GM12872 (cell line): ENCODE measurements at regions not wholly inside any gene's neighbourhood (a gene's known extent, or its start where the extent isn't known, plus 50 kb on each side); places are given as distances from the start of the nearest gene placed in this dataset.

ENCODE experiments used
- TF ChIP-seq, protein P1 (sequence below): IDR thresholded peaks from 3 replicates; pipeline ENCODE4 v1.5.1; 2011; ENCODE audit warnings: low read depth, mild to moderate bottlenecking, low read length, moderate library complexity; ENCODE audit not compliant: insufficient read depth

DNA sequence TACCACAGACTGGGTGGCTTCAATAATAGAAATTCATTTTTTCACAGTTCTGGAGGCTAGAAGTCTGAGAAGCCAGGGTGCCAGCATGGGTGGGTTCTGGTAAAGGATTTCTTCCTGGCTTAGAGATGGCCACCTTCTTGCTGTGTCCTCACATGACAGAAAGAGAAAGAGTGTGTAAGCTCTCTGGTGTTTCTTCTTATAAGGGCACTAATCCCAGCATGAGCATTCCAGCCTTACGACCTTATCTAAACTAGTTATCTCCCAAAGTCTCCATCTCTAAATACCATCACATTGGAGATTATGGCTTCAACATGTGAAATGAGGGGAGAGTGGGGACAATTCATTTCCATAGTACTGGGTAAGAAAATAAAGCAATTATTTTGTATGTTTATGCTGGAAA is 226.5 kb upstream of the TUSC1 start:
- TF ChIP-seq, protein P1, sequence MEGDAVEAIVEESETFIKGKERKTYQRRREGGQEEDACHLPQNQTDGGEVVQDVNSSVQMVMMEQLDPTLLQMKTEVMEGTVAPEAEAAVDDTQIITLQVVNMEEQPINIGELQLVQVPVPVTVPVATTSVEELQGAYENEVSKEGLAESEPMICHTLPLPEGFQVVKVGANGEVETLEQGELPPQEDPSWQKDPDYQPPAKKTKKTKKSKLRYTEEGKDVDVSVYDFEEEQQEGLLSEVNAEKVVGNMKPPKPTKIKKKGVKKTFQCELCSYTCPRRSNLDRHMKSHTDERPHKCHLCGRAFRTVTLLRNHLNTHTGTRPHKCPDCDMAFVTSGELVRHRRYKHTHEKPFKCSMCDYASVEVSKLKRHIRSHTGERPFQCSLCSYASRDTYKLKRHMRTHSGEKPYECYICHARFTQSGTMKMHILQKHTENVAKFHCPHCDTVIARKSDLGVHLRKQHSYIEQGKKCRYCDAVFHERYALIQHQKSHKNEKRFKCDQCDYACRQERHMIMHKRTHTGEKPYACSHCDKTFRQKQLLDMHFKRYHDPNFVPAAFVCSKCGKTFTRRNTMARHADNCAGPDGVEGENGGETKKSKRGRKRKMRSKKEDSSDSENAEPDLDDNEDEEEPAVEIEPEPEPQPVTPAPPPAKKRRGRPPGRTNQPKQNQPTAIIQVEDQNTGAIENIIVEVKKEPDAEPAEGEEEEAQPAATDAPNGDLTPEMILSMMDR = no peak

DNA sequence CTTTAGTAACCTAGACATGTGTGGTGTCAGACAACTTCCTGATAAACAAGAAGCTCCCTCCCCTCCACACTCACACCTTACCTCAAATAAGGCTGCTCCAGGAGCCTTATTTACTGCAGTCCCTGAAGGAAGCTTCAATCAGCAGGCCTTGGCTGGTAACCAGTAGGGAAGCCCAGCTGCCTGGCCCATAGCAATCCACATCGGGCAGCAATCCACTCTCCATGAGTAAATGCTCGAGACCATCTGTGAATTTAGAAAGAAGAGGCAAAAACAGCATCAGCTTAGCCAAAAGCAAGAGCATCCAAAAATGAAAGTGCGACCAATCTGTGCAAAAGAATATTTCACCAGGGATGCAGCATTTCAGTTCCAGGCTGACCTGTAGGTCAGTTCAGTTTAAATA is 213.3 kb upstream of the TUSC1 start:
- TF ChIP-seq, protein P1 = no peak

DNA sequence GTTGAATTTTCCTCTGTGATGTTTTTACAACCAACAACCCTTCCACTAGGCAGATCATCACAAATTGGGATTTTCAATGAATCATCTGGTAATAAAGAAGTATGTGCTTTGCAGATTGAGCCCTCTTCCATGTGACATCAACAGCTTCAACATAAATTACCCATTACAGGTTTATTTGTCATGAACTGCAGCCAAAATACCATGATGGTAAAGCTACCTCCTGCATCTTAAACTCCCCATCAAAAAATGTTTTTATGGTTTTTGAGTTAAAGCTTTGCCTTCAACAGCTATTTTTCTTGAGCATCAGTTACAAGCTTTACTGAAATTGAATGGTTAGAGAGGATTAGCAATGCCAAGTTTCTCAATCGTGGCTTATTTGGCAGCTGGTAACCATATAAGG is 211.4 kb upstream of the TUSC1 start:
- TF ChIP-seq, protein P1 = no peak

DNA sequence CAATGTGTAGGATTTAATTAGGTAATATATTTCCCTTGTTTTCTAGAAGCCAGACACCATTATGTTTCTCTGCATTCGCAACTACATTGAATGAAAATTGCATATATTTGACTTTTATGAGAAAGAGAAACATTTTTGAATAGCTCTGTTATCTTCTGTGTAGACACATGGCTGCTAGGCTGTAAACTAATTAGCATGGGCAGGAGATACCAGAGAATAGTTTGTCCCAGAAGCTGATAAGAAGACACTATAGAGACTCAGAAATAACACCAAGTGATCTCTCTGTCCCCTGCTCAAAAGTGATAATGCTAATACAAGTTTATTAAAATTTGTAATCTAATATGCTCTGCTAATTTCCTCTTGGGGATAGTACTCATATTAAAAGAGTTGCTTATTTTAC is 198.0 kb upstream of the TUSC1 start:
- TF ChIP-seq, protein P1 = no peak

DNA sequence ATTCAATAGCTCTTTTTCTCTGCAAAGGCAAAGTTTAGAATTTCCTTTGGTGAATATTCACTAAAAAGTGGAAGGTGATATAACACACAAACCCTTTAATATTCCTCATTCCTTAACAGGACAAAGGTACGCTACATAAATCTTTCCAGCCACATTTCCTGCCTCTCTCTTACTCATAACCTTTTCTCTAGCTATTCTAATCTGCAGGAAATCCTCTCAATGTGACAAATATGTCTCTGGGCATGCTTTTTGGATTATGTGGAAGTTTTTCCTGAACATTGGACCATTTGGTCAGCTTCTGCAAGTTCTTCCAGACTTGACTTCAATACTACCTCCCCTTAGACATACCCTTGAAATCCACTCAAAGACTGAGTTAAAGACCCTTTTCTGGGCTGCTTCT is 186.3 kb upstream of the TUSC1 start:
- TF ChIP-seq, protein P1 = no peak

DNA sequence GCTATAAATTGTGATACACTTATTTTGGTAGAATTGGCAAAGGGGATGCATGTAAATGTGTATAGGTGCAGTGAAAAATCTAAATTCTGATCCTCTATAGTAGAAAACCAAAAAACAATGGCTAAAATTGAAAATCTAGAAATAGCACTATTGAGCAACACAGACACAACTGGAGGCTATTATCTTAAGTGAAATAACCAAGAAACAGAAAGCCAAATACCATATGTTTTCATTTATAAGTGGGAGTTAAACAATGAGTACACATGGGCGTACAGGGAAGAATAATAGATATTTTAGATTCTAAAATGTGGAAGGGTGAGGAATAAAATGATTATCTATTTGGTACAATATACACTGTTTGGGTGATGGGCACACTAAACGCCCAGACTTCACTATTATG is 183.2 kb upstream of the TUSC1 start:
- TF ChIP-seq, protein P1 = no peak

DNA sequence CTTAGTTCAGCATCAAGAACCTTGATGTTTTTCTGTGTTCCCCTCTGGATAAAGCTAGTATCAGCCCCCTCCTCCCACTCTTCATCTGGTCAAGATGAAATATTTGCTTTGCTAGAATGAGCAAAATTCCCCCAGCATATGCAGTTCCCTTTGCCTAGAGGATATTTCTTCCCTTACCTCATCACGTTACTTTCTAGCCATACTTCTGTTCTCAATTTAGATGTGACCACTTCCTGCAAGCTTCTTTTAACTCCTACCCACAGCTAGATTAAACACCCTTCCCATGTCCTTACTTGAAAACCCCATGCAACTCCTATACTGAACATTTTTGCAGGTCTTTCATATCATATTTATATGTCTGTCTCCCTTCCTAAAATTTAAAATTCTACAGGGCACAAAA is 178.9 kb upstream of the TUSC1 start:
- TF ChIP-seq, protein P1 = no peak

DNA sequence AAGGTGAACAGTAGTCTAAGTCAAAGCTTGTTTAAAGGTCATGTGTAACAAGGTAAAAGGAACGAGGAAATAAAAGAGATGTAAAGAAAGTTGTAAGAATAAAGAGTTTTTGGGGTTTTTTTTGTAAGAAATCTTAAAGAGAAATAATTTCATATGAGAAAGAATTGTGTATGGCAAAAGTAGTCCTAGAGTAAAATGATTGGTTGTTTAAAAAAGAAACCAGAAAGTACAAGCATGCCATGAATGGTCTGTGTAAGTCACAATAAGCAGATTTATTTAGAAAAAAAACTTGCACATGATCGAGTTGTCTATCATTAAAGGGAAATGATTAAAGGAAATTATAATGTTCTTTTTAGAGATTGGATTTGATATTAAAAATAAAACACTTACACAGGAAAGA is 172.6 kb upstream of the TUSC1 start:
- TF ChIP-seq, protein P1 = no peak
